ENCODE measurements at regions not wholly inside any gene's neighbourhood (a gene's known extent, or its start where the extent isn't known, plus 50 kb on each side); places are given as distances from the start of the nearest gene placed in this dataset.

DNA sequence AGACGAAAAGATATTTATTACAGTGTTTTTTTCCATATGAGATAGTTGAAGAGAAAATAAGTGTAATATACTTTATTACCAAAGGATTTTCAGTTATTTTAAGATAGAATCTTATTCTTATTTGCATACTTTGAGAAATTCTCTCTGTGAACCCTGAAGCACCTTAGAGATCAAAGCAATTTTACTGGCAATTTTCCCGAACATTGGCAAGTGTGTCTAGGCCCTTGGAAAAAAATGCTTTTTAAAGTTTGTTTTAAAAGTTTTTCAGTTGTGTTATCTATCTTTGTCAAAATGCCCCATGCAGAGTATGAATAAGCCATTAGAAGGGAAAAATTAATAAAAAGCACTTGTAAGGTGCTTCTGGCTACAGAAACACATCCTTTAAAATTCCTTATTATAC lies 276.8 kb upstream of the HSF2 start:
- H3K4me3 ChIP-seq (ENCODE audit: insufficient read depth, low read depth, low read length): no peak overlapping the region
- H3K4me1 ChIP-seq (ENCODE audit: control insufficient read depth, insufficient read depth, low read length): no peaks in the 10 kb centered on the region
- H3K27ac ChIP-seq (ENCODE audit: insufficient read depth, low read depth, low read length, poor library complexity, severe bottlenecking): no peak overlapping the region
- 93 to 97% methylated on average over 1 to 2 of the region's 2 CpGs for WGBS, 2 experiments
- H3K9me3 ChIP-seq (ENCODE audit: control insufficient read depth, low read length): no peaks in the 10 kb centered on the region
- H3K36me3 ChIP-seq (ENCODE audit: control insufficient read depth, insufficient read depth, low read length): no peaks in the 10 kb centered on the region
- H3K27me3 ChIP-seq (ENCODE audit: control insufficient read depth, insufficient read depth, low read length, poor library complexity, severe bottlenecking): no peaks in the 10 kb centered on the region

DNA sequence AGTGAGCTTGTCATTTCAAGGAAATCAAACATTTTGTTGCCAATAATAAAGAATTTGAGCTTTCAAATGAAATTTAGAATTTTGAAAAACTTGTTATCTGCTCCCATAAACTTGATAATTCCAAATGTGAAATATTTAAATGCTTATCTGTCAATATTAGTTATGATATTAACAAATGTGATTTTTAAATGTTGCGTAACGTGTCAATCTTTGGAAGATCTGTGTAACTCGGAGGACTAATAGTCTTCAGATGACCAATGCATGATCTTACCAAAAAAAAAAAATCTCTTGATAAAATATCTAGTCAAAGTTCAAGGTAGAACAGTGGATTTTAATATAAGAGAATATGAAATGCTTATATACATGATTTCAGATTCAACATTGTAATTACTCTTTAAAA lies 274.5 kb upstream of the HSF2 start:
- WGBS, 2 experiments: 100% methylated on average over 3 of the region's 3 CpGs; no CpG with 5 or more reads in 1 of the 2 experiments
- Histone ChIP-seq H3K4me1 (ENCODE audit: control insufficient read depth, insufficient read depth, low read length) (no peaks in the 10 kb centered on the region), H3K4me3 (ENCODE audit: insufficient read depth, low read depth, low read length) (no peak overlapping the region), H3K27me3 (ENCODE audit: control insufficient read depth, insufficient read depth, low read length, poor library complexity, severe bottlenecking) (no peaks in the 10 kb centered on the region), H3K36me3 (ENCODE audit: control insufficient read depth, insufficient read depth, low read length) (no peaks in the 10 kb centered on the region), H3K9me3 (ENCODE audit: control insufficient read depth, low read length) (no peaks in the 10 kb centered on the region), H3K27ac (ENCODE audit: insufficient read depth, low read depth, low read length, poor library complexity, severe bottlenecking) (no peak overlapping the region)

DNA sequence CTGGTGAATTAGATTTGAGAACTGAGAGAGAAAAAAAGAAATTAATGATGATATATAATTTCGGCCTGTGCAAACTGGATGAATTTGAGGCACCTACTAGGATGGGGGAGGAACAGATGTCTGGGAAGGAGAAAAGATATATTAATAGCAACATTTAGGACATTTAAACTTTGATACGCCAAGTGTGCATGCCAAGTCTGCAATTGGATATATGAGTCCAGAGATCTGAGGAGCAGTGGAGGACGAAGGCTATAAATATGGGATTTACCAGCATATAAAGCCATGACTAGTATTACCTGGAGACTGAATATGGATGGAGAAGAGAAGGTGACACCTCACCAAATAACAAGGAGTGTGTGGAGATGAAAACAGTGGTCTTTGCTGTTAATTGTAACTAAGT lies 272.6 kb upstream of the HSF2 start:
- no peaks in the 10 kb centered on the region for H3K36me3 ChIP-seq (ENCODE audit: control insufficient read depth, insufficient read depth, low read length)
- no peaks in the 10 kb centered on the region for H3K4me1 ChIP-seq (ENCODE audit: control insufficient read depth, insufficient read depth, low read length)
- 93 to 94% methylated on average over 3 of the region's 3 CpGs for WGBS, 2 experiments
- no peak overlapping the region for H3K27ac ChIP-seq (ENCODE audit: insufficient read depth, low read depth, low read length, poor library complexity, severe bottlenecking)
- no peaks in the 10 kb centered on the region for H3K9me3 ChIP-seq (ENCODE audit: control insufficient read depth, low read length)
- H3K4me3 ChIP-seq (ENCODE audit: insufficient read depth, low read depth, low read length): no peak overlapping the region
- no peaks in the 10 kb centered on the region for H3K27me3 ChIP-seq (ENCODE audit: control insufficient read depth, insufficient read depth, low read length, poor library complexity, severe bottlenecking)

DNA sequence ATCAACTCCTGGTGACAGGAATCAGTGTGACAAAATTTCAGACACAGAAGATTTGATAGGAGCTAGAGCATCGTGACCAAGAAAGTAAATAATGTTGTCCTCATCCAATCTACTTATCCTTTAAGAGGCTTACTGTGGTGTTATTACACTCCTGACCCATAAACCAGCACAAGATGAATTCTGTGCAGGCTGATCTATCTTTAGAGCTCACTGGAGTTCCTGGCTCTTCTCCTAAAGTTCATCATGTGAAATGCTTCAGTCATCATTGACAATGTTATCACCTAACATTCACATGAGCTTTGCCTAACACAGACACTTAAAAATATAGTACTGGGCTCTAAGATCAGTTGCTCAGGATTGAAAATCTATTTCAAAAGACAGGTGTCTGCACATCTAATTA lies 271.0 kb upstream of the HSF2 start:
- no peaks in the 10 kb centered on the region for H3K27me3 ChIP-seq (ENCODE audit: control insufficient read depth, insufficient read depth, low read length, poor library complexity, severe bottlenecking)
- H3K27ac ChIP-seq (ENCODE audit: insufficient read depth, low read depth, low read length, poor library complexity, severe bottlenecking): no peak overlapping the region
- no peaks in the 10 kb centered on the region for H3K9me3 ChIP-seq (ENCODE audit: control insufficient read depth, low read length)
- no peaks in the 10 kb centered on the region for H3K4me1 ChIP-seq (ENCODE audit: control insufficient read depth, insufficient read depth, low read length)
- H3K36me3 ChIP-seq (ENCODE audit: control insufficient read depth, insufficient read depth, low read length): no peaks in the 10 kb centered on the region
- WGBS, 2 experiments: 87 to 90% methylated on average over 1 of the region's 1 CpG
- no peak overlapping the region for H3K4me3 ChIP-seq (ENCODE audit: insufficient read depth, low read depth, low read length)

DNA sequence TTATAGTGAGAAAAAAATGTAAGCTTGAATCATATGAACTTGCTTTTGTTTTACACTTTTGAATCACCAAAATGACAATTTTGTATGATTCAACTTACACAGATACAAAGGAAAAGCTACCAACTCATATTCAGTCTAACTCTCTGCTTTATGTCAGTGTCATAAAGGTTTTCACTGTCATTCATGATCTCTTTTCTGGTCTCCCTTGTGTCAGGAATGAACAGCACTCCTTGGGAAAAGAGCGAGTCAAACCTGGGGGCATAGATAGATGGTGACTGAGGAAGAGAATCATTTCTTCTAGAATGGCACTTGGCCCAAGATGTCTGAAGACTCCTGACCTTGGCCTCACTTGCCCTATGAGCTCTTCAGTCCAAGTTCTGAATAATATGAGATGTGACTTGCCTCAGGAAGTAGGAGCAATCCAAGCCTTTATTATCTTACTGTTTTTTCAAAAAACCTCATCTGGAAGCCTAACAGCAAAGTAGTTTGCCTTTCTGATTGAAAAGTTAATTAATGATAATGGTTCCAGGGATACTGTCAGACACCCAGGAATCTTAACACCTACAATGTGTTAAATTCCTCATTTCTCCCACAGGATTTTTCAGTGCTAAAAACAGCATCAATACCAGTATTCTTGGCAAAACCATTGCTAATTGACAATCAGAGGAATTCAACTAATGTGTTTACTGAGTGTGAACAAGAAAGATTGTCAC lies 270.0 kb upstream of the HSF2 start:
- no peak overlapping the region for H3K27ac ChIP-seq (ENCODE audit: insufficient read depth, low read depth, low read length, poor library complexity, severe bottlenecking)
- H3K27me3 ChIP-seq (ENCODE audit: control insufficient read depth, insufficient read depth, low read length, poor library complexity, severe bottlenecking): no peaks in the 10 kb centered on the region
- 95% methylated on average over 1 of the region's 1 CpG for WGBS, 2 experiments
- no peaks in the 10 kb centered on the region for H3K9me3 ChIP-seq (ENCODE audit: control insufficient read depth, low read length)
- no peaks in the 10 kb centered on the region for H3K4me1 ChIP-seq (ENCODE audit: control insufficient read depth, insufficient read depth, low read length)
- H3K36me3 ChIP-seq (ENCODE audit: control insufficient read depth, insufficient read depth, low read length): no peaks in the 10 kb centered on the region
- H3K4me3 ChIP-seq (ENCODE audit: insufficient read depth, low read depth, low read length): no peak overlapping the region

DNA sequence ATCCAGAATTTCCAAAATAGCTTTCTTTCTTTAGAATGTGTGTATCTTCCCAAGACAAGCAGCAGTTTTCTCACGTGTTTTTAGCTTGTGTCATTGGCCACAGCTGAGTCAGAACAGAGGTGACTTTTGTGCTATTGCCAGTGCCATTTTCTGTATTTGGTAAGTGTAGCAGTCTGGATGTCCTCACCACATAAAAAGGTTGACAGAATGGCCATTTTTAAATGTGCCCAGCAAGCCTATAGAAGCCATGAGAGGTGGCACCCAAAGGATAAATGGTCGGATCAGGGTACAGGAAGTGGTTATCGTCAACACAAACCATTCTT lies 269.5 kb upstream of the HSF2 start:
- Histone ChIP-seq H3K36me3 (ENCODE audit: control insufficient read depth, insufficient read depth, low read length) (no peaks in the 10 kb centered on the region), H3K9me3 (ENCODE audit: control insufficient read depth, low read length) (no peaks in the 10 kb centered on the region), H3K27ac (ENCODE audit: insufficient read depth, low read depth, low read length, poor library complexity, severe bottlenecking) (no peak overlapping the region), H3K4me1 (ENCODE audit: control insufficient read depth, insufficient read depth, low read length) (no peaks in the 10 kb centered on the region), H3K4me3 (ENCODE audit: insufficient read depth, low read depth, low read length) (no peak overlapping the region), H3K27me3 (ENCODE audit: control insufficient read depth, insufficient read depth, low read length, poor library complexity, severe bottlenecking) (no peaks in the 10 kb centered on the region)
- 82 to 95% methylated on average over 1 to 3 of the region's 3 CpGs for WGBS, 2 experiments

DNA sequence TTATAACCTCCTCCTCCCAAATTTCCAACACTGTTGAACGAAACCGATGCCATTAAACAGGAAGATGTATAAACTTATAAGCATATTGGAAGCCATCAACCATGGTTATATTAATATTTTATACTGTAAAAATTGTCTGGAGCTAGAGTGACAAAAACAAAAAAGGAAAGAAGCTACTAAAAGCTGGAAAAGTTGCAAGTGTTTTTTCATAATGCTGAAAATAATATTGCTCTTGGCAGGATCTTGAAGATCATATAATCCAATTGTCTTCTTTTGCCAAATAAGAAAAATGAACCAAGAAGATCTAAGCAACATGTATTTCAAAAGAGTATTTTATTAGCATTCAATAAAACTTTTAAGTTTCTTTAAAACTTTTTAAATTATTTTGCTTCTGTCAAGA lies 268.9 kb upstream of the HSF2 start:
- WGBS, 2 experiments: no CpG with 5 or more reads among the region's 2 CpGs
- Histone ChIP-seq H3K27ac (ENCODE audit: insufficient read depth, low read depth, low read length, poor library complexity, severe bottlenecking) (no peak overlapping the region), H3K4me3 (ENCODE audit: insufficient read depth, low read depth, low read length) (no peak overlapping the region), H3K4me1 (ENCODE audit: control insufficient read depth, insufficient read depth, low read length) (no peaks in the 10 kb centered on the region), H3K36me3 (ENCODE audit: control insufficient read depth, insufficient read depth, low read length) (no peaks in the 10 kb centered on the region), H3K9me3 (ENCODE audit: control insufficient read depth, low read length) (no peaks in the 10 kb centered on the region), H3K27me3 (ENCODE audit: control insufficient read depth, insufficient read depth, low read length, poor library complexity, severe bottlenecking) (no peaks in the 10 kb centered on the region)

DNA sequence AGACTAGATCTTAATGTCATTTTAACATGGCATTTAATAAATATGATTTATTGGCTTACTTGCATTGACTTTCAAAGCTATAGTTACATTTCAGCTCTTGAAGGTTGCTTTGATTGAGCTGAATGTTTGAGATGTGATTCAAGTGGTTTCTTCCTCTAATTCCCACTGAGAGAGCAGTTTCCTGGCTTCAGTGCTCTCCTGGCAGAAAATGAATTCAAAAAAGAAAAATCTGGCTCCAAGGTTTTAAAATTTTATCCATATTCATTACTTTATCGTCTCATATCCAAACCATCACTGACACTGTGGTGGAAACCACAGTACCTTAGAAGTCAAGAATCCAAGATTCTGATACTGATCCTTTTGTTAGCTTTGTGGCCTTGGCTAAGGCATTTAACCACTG lies 263.1 kb upstream of the HSF2 start:
- H3K27ac ChIP-seq (ENCODE audit: insufficient read depth, low read depth, low read length, poor library complexity, severe bottlenecking): no peak overlapping the region
- no peaks in the 10 kb centered on the region for H3K9me3 ChIP-seq (ENCODE audit: control insufficient read depth, low read length)
- H3K4me3 ChIP-seq (ENCODE audit: insufficient read depth, low read depth, low read length): no peak overlapping the region
- H3K36me3 ChIP-seq (ENCODE audit: control insufficient read depth, insufficient read depth, low read length): no peaks in the 10 kb centered on the region
- H3K27me3 ChIP-seq (ENCODE audit: control insufficient read depth, insufficient read depth, low read length, poor library complexity, severe bottlenecking): no peaks in the 10 kb centered on the region
- H3K4me1 ChIP-seq (ENCODE audit: control insufficient read depth, insufficient read depth, low read length): no peaks in the 10 kb centered on the region
- WGBS, 2 experiments: 87 to 98% methylated on average over 1 of the region's 1 CpG

DNA sequence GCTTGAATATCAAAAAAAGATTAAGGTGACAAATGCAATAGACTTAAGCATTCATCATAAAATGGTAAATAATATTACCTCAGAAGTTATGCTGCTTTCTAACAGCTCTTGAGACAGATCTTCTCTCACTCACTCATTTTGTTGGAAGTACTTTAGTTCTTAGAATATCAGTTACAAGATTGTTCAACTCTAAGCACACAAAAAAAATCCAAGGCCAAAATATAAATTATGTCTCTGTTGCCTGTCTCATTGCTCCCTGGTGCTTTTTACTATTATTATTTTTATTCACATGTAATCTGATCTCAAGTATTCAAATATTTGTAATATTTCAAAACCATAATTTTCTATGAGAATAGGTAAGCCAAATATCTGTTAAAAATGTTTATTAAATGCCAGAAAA lies 259.4 kb upstream of the HSF2 start:
- H3K9me3 ChIP-seq (ENCODE audit: control insufficient read depth, low read length): no peaks in the 10 kb centered on the region
- no peak overlapping the region for H3K27ac ChIP-seq (ENCODE audit: insufficient read depth, low read depth, low read length, poor library complexity, severe bottlenecking)
- no peaks in the 10 kb centered on the region for H3K27me3 ChIP-seq (ENCODE audit: control insufficient read depth, insufficient read depth, low read length, poor library complexity, severe bottlenecking)
- H3K4me3 ChIP-seq (ENCODE audit: insufficient read depth, low read depth, low read length): no peak overlapping the region
- no peaks in the 10 kb centered on the region for H3K36me3 ChIP-seq (ENCODE audit: control insufficient read depth, insufficient read depth, low read length)
- H3K4me1 ChIP-seq (ENCODE audit: control insufficient read depth, insufficient read depth, low read length): no peaks in the 10 kb centered on the region

DNA sequence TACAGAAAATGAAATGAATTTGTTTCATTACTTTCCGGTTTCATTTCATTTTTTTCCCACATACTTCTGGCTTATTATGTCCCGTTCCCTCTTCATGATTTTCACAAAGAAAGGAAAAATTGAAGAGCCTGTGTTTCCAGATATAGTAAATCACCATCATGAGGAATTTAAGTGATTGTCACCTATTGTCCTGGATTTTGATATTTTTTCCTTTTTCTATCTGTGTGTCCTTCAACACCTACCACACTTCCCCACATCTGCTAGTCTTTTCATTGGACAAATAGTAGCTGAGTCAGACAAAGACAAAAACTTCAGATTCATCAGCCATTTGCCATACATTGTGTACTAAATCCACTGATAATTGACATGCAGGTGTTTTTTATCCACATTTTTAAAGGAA lies 258.2 kb upstream of the HSF2 start:
- no peak overlapping the region for H3K4me3 ChIP-seq (ENCODE audit: insufficient read depth, low read depth, low read length)
- H3K4me1 ChIP-seq (ENCODE audit: control insufficient read depth, insufficient read depth, low read length): no peaks in the 10 kb centered on the region
- H3K27me3 ChIP-seq (ENCODE audit: control insufficient read depth, insufficient read depth, low read length, poor library complexity, severe bottlenecking): no peaks in the 10 kb centered on the region
- 90 to 100% methylated on average over 2 of the region's 2 CpGs for WGBS, 2 experiments
- no peak overlapping the region for H3K27ac ChIP-seq (ENCODE audit: insufficient read depth, low read depth, low read length, poor library complexity, severe bottlenecking)
- H3K36me3 ChIP-seq (ENCODE audit: control insufficient read depth, insufficient read depth, low read length): no peaks in the 10 kb centered on the region
- no peaks in the 10 kb centered on the region for H3K9me3 ChIP-seq (ENCODE audit: control insufficient read depth, low read length)
